ENCODE measurements at regions not wholly inside any gene's neighbourhood (a gene's known extent, or its start where the extent isn't known, plus 50 kb on each side); places are given as distances from the start of the nearest gene placed in this dataset.
"Not testable (repeated sequence)": the region's sequence is repeated elsewhere in the genome, so short reads cannot be mapped to it uniquely, and the experiment has no call there.

DNA sequence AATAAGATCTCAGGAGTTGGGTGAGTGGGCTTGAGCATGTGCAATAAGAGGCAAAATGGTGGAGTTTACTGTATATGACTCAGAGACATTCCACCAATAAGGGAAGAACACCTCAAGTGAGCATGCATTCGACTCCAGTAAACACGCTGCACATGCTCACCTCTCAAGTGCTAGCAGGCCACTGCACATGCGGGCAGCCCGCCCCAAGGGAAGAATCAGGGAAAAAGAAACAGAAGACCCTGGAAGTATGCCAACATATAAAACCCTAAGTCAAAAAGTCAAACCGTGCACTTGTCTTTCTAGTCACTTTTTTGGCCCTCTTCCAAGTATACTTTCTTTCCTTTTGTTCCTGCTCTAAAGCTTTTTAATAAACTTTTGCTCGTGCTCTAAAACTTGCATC is 245.3 kb upstream of the RASA1 start:
- DNase-seq (ENCODE audit: low read depth) = no peak
- H3K4me3 ChIP-seq (ENCODE audit: low read depth, low read length) = no peak overlapping the region
- no peak for TF ChIP-seq CTCF (IDR thresholded peaks at IDR 0.05; ENCODE audit: low read depth, low read length, missing control alignments)

DNA sequence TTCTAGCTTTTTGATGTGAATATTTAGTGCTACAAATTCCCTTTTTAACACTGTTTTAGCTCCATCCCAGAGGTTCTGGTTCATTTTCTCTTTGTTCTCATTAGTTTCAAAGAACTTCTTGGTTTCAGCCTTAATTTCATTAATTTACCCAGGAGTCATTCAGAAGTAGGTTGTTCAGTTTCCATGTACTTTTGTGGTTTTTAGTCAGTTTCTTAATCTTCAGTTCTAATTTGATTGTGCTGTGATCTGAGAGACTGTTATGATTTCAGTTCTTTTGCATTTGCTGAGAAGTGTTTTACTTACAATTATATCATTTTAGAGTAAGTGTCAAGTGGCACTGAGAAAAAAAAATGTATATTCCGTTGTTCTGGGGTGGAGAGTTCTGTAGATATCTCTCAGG is 240.1 kb upstream of the RASA1 start:
- H3K4me3 ChIP-seq (ENCODE audit: low read depth, low read length) = no peak overlapping the region
- DNase-seq (ENCODE audit: low read depth) = no peak
- TF ChIP-seq CTCF (IDR thresholded peaks at IDR 0.05; ENCODE audit: low read depth, low read length, missing control alignments) = no peak

GRCh38 chr5:87029951-87030350 is 237.7 kb upstream of the RASA1 start:
- no peak for DNase-seq (ENCODE audit: low read depth)
- TF ChIP-seq CTCF (IDR thresholded peaks at IDR 0.05; ENCODE audit: low read depth, low read length, missing control alignments) = no peak
- no peak overlapping the region for H3K4me3 ChIP-seq (ENCODE audit: low read depth, low read length)

DNA sequence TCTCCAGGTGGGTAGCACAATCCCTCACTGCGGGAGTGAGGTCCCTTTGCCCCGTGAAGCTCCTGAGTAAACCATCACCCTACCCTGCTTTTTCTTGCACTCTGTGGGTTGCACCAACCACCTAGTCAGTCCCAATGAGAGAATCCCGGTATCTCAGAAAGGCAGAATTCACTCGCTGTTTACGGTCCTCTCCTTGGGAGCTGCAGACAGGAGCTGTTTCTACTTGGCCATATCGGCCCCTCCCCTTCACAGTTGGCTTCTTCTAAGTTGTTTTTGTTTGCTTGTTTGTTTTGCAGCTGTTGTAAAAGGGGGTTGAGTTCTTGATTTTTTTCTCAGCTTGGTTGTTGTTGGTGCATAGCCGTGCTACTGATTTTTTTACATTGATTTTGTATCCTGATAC is 237.0 kb upstream of the RASA1 start:
- no peak for TF ChIP-seq CTCF (IDR thresholded peaks at IDR 0.05; ENCODE audit: low read depth, low read length, missing control alignments)
- DNase-seq (ENCODE audit: low read depth) = no peak
- H3K4me3 ChIP-seq (ENCODE audit: low read depth, low read length) = no peak overlapping the region

- DNase-seq (ENCODE audit: low read depth) = no peak
- H3K4me3 ChIP-seq (ENCODE audit: low read depth, low read length) = no peak overlapping the region
- TF ChIP-seq CTCF (IDR thresholded peaks at IDR 0.05; ENCODE audit: low read depth, low read length, missing control alignments) = no peak
These were observed 233.1 kb upstream of the RASA1 start for GRCh38 chr5:87034557-87034956.

- TF ChIP-seq CTCF (IDR thresholded peaks at IDR 0.05; ENCODE audit: low read depth, low read length, missing control alignments) = no peak
- DNase-seq (ENCODE audit: low read depth) = no peak
- H3K4me3 ChIP-seq (ENCODE audit: low read depth, low read length) = no peak overlapping the region
These were observed 225.1 kb upstream of the RASA1 start for GRCh38 chr5:87042554-87042953.

- TF ChIP-seq CTCF (IDR thresholded peaks at IDR 0.05; ENCODE audit: low read depth, low read length, missing control alignments) = no peak
- H3K4me3 ChIP-seq (ENCODE audit: low read depth, low read length) = no peak overlapping the region
- DNase-seq (ENCODE audit: low read depth) = no peak
These were observed 219.5 kb upstream of the RASA1 start for GRCh38 chr5:87048156-87048555.

GRCh38 chr5:87049012-87049411 is 218.7 kb upstream of the RASA1 start:
- not testable (repeated sequence) for H3K4me3 ChIP-seq (ENCODE audit: low read depth, low read length); DNase-seq (ENCODE audit: low read depth)

Measured in GM12864 (cell line).